GM12872 (cell line): ENCODE measurements at regions not wholly inside any gene's neighbourhood (a gene's known extent, or its start where the extent isn't known, plus 50 kb on each side); places are given as distances from the start of the nearest gene placed in this dataset.

Experiments
- CTCF ChIP-seq: IDR thresholded peaks from 3 replicates; pipeline ENCODE4 v1.5.1; 2011; ENCODE audit warnings: low read depth, mild to moderate bottlenecking, low read length, moderate library complexity; ENCODE audit not compliant: insufficient read depth

DNA sequence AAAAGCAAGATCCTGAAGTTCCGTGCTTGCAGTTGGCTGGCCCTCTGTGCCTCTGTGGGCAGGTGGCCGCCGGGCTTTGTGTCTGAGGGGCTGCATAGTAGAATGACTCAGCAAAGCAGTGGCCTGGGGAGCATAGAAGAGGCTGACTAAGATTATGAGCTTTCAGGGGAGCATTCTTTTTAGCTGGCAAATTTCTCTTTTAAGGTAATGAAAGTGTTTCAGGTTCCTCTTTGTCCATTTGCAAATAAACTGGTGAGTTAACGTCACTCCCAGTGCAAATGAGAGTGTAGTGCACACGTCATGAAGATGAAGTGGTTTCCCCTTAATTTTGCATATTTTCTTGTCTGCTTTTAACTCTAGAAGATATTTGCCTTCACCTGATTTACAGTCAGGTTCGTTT, 98.6 kb downstream of the BCL2L11 start:
- no peak for TF ChIP-seq CTCF

DNA sequence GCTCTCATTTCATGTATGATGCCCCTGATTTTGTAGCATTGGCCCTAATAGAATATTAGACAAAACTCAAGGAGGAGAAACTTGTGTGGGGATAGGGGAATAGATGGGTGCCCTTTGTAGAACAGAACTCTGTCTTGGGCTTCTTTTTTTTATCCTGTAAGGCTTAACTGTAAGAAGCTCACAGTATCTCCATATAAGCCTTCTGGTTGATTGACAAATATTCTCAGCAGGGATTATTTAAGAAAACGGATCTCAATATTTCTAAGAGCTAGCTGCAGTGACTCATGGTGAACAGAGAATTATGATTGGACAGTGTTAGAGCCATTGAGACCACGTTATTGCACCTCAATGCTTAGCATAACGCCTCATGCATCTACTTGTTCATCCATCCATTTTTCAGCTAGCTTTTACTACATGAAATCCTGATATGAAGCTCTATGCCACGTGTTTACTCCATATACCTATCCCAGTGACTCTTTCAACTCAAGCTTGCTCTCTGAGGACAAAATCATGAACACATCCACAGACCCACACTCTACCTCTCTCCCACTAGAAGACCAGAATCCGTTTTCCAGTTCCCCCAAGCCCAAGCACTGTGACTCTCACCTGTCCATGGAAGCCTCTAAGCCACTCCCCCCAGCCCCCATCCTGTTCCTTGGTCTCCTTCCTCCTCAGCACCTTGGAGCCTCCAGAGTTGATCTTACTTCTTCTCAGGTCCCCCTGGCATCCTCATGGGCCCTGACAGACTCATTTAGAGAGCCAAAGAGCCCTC, 99.2 kb downstream of the BCL2L11 start:
- TF ChIP-seq CTCF: no peak

- no peak for TF ChIP-seq CTCF
These were observed 100.2 kb downstream of the BCL2L11 start for GRCh38 chr2:111220962-111221361.

DNA sequence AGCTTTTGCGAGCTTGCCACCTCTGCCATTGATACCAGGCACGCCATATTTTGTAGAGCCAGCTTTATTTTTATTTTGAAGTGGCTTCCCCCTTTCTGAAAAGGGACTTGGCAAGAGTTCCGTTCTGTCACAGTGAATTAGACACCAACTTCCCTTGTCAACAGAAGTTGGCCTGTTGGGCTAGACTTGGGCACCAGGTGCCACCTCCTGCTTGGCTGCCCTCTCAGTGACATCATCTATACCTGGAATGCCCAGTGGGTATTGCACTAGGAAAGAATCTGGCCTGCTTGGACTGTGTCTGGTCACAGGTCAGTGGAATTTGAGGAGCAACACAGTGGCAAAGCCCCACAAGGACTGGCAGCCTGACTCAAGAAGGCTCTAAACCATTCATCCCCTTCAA, 101.0 kb downstream of the BCL2L11 start:
- TF ChIP-seq CTCF: no peak

DNA sequence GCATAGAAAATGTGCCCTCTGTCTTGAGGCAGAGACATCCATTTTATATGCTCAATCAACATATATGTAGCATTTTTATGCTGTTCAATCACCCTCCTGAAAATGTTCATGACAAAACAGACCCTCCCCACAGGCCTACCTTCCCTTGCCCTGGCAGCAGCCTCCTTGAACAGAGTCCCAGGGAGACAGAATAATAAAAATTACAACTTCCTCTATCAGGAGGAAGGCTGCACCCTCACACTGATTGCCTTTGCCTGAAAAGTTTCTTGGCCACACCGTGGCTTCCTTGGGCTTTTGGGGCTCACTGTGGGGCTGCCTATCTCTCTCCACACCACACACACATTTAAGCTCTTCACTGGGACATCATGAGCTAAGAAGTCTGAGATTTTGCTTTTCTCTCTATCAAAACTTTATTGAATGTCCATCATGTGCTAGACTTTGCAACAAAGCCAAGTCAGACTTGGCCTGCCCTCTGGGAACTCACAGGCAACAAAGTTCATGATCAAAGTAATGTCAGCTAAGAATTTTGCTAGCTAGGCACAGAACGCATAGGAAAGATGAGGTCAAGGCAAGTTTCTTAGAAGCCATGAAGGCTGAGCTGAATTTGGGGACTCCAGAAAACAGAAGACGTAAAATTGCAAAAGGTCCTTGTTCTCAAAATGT, 101.6 kb downstream of the BCL2L11 start:
- no peak for TF ChIP-seq CTCF

GRCh38 chr2:111225856-111226255, 105.1 kb downstream of the BCL2L11 start:
- no peak for TF ChIP-seq CTCF

- no peak for TF ChIP-seq CTCF
These were observed 106.4 kb downstream of the BCL2L11 start for GRCh38 chr2:111226876-111227700.
